CD4-positive, alpha-beta T cell treated with Interleukin-4 for 4 hours (primary cell): ENCODE measurements at regions not wholly inside any gene's neighbourhood (a gene's known extent, or its start where the extent isn't known, plus 50 kb on each side); places are given as distances from the start of the nearest gene placed in this dataset.
"Not testable (repeated sequence)": the region's sequence is repeated elsewhere in the genome, so short reads cannot be mapped to it uniquely, and the experiment has no call there.

ENCODE experiments used
- DNase-seq: peaks from one replicate; pipeline ENCODE4 v3.0.0-alpha.2; 2020

DNA sequence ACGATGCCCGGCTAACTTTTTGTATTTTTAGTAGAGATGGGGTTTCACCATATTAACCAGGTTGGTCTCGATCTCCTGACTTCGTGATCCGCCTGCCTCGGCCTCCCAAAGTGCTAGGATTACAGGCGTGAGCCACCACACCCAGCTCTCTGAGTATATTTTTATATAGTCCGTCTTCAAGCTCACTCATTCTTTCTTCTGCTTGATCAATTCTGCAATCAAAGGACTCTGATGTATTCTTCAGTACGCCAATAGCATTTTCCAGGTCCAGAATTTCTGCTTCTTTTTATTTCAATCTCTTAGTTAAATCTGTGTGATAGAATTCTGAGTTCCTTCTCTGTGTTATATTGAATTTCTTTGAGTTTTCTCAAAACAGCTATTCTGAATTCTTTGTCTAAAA is 281.9 kb upstream of the PMFBP1 start:
- DNase-seq, result not testable (repeated sequence)

DNA sequence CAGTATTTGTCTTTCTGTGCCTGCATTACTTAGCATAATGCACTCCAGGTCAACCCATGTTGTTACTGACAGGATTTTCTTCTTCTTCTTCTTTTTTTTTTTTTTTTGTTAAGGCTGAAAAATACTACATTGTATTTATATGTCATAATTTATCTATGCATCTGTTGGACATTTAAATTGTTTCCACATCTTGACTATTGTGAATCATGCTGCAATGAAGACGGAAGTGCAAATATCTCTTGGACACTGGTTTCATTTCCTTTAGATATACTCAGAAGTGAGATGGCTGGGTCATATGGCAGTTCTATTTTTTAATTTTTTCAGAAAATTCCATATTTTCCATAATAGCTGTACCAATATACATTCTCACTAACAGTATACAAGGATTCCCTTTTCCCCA is 272.7 kb upstream of the PMFBP1 start:
- no peak for DNase-seq

DNA sequence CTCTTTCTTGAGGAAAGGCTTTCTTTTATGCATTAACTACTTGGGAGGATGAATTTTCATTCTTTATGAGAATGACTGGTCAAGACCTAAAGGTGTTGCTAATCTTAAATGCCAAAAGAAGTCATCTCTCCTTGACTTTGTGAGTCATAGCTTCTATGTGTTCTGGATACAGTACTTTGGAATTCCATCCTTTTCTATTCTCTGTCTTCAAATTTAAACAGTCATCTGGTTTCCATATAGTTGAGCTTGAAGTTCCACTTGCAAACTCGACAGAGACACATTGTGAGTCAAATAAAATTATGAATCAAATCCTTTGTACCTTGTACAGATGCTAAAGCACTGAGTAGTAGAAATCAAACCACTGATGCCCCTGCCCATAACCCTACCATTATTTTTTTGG is 271.9 kb upstream of the PMFBP1 start:
- no peak for DNase-seq

DNA sequence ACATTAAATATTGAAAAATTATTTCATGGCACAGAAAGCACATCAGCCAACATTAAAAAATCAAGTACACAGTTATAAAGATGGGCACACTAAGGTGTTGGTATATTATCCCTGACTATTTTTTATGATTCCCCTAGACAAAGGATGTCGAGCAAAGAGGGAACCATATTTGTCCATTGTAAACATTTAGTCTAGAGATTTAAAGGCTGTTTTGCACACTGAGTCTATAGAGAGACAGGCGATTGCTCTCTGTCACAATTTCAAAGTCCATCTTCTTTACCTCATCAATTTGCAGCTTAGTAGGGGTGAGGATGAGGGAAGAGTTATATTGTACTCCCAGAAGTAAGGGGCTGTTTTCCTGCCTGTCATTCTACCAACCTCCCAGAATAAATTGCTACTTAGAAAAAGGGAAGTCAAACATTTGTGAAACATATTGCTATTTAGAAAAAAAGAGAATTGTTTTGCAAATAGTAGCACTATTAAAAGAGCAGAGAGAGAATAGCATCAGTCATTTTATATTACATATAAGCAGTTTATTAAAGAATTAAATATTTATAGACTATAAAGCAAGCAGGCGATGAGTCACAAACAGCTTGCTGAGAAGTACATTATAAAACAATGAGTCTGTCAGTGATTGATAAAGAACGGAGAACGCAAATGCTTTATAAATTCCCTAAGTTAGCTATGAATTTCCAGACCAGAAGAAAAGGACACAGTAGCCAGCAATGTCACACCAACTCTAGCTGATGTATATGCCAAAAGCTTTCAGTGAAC is 270.6 kb upstream of the PMFBP1 start:
- DNase-seq, result no peak

DNA sequence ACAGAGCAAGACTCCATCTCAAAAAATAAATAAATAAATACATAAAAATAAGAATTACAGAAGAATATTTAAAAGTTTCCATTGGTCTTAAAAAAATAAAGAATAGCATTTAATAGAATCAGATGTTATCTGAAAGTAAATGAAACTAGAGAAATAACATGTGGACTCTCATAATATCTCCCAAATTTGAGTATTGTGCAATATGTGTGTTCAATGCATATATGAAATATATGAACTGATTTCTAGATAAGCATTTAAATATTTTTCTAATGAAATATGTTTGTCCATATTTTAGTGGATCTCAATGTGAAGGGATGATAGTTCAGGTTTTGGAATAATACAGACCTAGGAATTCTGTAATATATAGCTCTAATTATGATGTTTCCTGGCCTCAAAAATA is 265.9 kb upstream of the PMFBP1 start:
- DNase-seq, result no peak

DNA sequence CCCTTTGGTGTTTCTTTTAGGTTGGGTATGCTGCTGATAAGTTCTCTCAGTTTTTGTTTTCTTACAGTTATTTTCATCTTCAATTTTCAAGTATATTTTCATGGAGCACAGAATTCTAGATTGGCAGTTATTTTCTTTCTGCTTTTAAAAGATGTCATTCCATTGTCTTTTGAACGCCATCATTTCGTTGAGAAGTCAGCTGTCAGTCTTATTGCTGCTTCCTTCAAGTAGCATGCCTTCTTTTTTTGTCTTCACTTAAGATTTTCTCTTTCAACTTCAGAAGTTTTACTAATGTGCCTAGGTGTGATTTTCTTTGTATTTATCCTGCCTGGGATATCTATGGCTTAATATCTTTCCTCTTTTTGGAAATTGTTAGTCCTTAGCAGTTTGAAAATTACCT is 262.2 kb upstream of the PMFBP1 start:
- DNase-seq, result no peak

DNA sequence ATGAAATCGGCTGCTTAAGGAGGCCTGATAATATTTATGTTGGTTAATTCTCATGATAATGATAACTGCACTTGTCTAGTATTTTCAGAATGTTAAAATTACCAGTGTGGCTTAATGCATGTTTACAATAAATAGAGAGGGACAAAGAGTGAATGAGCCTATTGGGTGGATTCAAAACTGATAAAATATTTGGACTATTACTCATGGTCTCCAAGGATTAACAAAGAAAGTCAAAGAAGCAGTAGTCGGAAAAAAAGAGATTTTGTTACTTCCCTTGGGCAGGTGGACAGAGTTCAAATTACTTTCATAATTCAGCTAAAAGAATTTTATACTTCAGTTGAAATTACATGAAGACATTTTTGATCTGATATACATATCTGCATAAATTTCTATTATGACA is 258.2 kb upstream of the PMFBP1 start:
- no peak for DNase-seq

DNA sequence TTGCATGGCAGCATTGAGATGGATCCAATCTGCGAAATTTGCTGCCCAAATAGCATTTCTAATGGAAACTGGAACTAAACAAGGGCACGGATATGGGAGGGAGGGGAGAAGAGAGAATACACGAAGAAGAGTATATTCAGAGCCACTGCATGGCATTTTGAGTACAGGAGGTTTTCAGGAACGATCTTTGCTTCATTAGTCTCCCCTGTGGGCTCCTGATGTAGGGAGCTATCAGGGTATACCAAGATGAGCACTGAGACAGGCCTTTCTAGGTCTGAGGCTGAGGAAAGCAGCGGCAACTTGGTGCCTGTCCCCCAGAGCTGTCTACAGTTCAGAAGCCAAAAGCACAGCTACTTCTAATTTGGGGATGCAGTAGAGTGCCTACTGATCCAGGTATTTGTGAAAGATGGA is 257.7 kb upstream of the PMFBP1 start:
- DNase-seq, result no peak

DNA sequence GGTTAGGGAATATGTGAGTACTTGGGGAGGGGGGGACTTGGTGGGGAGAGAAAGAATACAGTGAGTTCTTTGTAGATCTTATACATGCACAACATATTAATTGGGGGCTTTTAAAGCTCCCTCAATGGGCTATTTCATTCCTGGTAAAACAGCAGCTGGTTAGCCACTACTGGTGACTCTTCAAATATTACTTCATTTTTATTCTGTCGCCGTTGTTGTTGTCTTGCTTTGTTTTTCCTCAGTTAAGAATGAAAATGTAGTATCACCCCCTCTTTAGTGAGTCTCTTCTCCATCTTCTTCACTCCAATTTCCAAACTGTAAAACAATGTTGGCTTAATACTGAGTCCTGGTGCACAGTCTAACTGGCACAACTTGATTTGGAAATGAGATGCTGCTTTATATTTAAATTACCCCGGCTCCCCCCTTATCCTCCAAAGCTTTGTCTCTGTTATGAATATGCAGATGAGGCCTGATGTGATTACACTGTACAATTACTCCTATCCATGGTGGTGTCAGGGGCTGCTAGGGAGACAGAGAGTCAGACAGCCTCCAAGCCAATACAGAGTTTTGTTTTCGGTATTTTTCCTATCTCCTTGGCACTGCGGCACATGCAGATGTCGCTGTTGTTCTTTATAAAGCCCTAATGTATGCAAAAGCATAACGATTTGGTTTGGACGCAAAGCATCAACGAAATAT is 256.9 kb upstream of the PMFBP1 start:
- DNase-seq, result no peak

DNA sequence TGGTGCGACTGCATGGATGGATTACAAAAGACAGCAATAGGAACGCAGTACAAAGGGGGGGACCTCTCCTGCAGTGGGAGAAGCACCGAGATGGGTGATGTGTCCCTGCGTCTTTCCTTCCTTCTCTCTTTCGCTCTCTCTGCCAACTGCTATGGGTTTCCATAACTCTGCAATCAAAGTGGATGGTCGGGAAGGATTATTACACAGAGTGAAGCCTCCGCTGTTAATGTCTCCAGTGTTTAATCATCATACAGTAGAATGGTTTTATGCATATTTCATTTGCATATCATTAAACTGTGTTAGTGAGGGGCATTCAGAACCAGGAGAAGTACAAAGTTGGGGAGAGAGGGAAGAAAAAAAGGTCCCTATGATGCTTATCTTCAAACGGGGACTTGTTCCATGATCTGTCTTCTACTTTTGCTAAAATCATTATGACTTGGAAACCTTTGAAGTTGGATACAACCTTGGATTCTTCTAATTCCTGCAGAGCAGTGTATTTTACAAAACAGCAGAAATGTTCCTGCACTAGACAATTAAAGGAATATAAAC is 255.9 kb upstream of the PMFBP1 start:
- no peak for DNase-seq

DNA sequence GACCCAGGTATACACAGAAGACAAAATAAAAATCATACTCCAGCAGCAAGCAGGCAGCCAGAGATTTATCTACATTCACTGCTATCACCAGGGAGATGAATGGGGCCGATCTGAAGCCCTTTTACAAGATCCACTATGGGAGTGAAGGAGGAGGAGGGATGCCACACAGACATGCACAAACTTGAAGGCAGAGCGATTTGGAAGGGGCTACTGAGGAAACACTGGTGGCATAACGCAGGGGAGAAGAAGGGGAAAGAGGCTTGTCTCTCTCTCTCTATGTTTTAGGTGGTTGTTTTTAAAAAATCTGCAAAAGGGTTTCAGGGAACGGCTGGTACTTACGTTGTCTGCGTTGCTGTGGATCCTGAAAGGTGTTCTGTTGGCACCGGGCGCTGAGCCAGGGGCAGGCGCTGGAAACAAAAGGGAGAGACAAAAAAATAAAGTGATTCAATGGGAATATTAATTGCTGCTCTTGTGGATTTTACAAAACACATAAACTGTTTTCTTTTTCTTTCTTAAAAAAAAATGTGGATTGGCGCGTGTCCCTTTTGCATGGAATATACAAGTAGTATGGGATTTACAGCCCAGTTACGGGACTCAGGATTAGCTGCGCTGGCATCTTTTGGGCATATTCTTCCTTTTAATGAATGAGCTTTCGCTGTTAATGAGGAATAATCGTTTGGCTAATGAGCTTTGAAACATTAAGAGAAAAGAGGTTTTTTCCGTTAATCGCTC is 255.3 kb upstream of the PMFBP1 start:
- no peak for DNase-seq

DNA sequence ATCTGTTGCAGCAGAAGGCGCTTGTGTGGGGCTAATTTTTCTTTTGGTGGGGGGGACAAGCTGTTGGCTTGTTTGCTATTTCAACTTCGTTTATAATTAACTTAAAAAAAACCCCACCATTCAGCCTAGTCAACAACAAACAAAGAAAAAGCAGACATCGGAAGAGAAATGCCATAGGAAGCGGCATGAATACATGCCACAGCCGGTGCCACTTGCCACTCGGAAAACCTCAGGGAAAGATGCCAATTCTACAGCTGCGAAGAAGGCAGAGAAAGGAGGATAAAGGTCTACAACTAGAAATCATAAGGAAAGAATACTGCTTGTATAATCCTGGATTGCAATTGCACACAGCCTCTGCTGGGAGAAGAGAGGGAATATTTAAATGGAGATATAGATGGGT is 254.4 kb upstream of the PMFBP1 start:
- DNase-seq, result no peak

DNA sequence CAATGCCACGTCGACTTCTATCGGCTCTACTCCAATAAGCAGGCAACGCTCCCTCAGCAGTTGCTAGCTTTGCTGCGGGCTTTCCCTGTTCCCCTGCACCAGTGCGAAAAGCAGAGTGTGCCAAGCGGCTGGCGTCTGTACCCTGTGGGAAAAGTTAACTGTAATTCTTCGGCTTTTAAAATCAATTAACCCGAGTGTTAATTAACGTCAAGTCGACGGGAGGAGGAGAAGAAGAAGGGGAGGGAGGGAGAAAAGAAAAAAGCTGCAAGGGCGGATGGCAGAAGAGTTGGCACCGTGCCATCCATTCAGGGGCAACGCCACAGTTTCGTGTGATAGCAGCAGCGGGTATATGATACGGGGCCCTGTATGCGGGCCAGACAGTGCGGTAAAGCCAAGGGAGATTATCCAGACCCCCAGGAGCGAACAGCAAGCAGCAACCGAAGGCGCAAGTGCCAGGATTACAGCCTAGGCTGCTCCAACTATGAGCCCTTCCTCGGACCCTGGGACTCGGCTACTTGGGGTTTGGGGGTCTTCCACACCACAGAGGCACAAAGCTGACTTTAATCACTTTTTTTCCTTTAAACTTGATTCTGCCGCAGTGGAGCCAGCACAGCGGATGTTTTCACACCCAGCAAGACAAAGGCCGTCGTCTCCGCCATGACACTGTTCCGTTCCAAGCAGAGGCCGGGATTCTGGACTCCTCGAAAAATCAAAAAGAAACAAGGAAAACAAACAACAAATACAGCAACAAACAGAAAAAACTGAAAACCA is 253.8 kb upstream of the PMFBP1 start:
- DNase-seq, result no peak

DNA sequence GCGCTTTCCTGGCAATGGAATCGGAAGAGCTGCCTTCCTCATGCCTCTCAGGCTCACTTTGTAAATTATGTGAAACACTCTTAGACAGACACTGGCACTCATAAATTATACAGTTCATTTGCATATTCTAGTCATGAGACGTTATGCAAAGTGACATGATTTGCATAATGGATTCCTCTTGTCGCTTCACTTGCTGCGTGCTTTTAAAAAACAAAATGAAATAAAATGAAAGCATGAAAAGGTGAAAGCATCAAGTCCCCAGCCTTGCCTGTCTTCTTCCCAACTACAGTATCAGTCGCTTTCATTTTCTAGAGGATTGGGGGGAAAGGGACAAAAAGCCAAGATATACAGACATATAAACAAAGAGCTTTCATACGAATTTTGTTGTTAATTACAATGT is 252.8 kb upstream of the PMFBP1 start:
- DNase-seq, result no peak

DNA sequence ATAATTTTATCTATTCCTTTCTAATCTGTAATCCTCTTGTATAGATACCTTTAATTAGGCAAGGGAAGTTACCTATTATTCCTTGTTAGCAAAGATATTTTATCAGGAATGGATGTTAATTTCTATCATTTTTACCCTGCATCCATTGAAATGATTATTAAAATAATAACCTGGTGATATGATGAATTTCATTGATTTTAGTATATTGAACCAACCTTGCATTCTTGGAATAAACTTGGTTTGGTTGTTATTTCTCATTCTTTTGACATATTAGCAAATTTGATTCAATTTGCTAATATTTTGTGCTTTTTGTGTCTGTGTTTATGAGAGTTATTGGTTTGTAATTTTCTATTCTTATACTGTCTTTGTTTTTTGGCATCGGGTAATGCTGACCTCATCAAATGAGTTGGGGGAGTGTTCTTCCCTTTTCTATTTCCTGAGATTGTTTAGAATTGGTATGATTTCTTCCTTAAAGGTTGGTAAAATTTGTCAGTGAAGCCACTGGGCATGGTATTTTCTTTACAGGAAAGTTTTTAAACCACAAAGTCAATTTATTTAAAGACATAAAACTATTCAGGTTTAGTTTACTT is 250.4 kb upstream of the PMFBP1 start:
- DNase-seq, result no peak

DNA sequence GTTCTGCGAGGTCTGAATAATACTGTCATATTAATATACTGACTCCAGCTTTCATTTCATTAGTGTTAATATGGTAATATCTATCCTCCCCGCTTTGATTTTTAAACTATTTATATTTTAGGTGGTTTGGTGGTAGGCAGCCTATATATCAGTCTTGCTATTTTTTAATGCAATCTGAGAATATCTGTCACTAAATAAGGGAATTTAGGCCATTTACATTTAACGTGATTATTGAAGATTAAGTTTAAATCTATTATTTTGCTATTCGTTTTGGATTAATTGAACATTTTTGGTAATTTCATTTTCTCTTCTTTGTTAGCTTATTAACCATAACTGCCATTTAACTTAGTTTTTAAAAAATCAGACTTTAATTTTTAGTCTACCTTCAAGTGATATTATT is 247.7 kb upstream of the PMFBP1 start:
- DNase-seq, result no peak

DNA sequence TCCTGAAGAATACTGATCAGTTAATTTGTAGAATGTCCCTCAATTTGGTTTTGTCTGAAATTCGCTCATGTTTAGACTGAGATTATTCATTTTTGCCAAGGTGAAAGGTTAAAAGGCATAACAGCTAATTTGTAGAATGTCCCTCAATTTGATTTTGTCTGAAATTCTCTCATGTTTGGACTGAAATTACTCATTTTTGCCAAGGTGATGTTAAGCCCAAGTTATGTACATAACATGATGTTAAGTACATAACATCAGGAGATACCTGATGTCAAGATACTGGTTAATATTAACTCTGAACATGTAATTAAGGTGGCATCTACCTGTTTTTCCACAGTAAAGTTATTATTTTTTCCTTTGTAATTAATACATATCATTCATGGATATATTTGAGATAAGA is 243.4 kb upstream of the PMFBP1 start:
- no peak for DNase-seq

DNA sequence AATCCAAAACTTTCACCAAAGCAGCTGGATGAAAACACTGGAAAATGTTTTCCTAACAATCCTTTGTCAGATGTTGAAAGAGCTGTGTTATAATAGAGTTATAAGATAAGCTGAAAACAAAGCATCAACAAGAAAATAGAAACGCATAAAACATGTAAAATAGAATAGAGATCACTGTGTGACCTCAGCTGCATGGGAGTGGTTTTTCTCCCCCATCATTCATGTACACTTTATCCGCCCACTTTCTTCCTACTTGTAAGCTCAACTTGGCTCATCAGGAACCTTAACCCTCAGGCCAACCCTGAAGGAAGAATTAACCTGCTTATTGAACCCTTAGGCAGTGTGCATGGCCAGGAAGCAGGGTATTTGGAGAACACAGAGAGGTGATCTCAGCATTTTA is 238.5 kb upstream of the PMFBP1 start:
- DNase-seq, result no peak

DNA sequence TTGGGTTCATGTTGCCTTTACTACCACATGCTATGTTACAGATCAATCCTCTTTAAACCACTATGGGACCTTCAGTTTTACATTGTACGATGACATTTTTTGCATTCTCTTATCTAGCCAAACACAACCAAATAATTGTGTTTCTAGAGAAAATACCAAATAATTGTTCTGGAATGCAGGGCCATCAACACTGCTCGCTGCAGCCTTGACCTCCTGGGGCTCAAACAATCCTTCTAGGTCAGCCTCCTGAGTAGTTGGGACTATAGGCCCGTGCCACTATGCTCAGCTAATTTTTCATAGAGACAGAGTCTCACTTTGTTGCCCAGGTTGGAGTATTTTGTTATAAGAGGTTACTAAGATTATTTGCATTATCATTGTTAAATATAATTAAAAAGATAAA is 237.5 kb upstream of the PMFBP1 start:
- DNase-seq, result no peak

DNA sequence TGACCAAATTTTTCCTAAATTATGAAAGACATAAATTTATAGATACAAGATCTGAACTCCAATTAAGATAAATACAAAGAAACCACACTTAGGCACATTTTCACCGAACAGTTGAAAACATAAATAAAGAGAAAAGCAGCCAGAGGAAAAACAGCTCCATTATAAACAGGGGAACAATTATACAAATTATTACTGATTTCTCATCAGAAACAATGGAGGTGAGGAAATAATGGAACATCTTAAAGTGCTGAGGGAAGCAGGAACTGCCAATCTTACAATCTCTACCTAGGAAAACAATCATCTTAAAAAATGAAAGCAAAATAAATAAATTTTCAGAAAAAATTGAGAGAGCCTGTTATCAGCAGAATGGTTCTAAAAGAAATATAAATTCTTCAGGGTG is 234.4 kb upstream of the PMFBP1 start:
- no peak for DNase-seq

DNA sequence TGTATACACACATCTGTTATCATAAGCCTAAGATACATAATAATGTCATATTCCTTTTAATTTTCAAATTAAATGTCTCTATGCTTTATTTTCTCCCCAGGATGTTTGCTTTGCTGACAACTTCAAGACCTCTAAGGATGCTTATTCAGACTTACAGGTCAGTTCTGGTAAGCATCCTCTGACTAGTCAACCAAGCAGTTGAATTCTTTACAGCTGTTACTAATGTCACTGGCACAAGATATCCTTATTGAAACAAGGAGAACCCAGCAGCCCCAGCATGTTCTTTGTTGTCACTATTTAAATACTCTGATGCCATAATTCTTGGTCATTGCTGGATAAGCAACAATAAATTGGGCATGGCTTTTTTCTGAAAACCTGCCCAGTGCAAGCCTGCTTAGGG is 232.3 kb upstream of the PMFBP1 start:
- no peak for DNase-seq

DNA sequence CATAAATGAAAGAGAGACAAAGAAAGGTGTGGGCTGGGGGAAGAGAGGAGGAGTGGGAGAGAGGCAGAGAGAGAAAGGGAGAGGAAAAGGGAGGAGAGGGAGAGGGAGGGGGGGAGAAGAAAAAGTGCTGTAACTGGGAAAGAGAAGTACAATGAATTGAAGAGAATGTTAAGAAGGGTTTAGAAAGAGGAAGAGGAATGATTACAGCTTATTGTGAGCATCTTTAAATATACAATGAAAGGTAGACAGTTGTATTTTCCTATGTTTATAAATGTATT is 229.1 kb upstream of the PMFBP1 start:
- DNase-seq, result no peak
